ENCODE measurements at regions not wholly inside any gene's neighbourhood (a gene's known extent, or its start where the extent isn't known, plus 50 kb on each side); places are given as distances from the start of the nearest gene placed in this dataset.
"Not testable (repeated sequence)": the region's sequence is repeated elsewhere in the genome, so short reads cannot be mapped to it uniquely, and the experiment has no call there.

- not testable (repeated sequence) for H3K4me1 ChIP-seq (ENCODE audit: control insufficient read depth in 4 of 4, insufficient read depth in 4 of 4, low read length in 3 of 4); H3K36me3 ChIP-seq (ENCODE audit: control insufficient read depth in 4 of 4, insufficient read depth in 3 of 4, low read depth in 1 of 4, low read length in 3 of 4); DNase-seq (ENCODE audit: low spot score); H3K9ac ChIP-seq (ENCODE audit: low read depth in 1 of 2, low read length in 2 of 2); H3K27ac ChIP-seq (ENCODE audit: low read depth in 1 of 2, low read length in 2 of 2); H3K9me3 ChIP-seq (ENCODE audit: control insufficient read depth in 4 of 4, low read length in 3 of 4); H3K27me3 ChIP-seq (ENCODE audit: control insufficient read depth in 4 of 4, insufficient read depth in 4 of 4, low read length in 3 of 4); H3K4me3 ChIP-seq (ENCODE audit: low read depth in 1 of 3, low read length in 3 of 3)
Observed at GRCh38 chr5:35521-35920, 56.4 kb upstream of the PLEKHG4B start.

- not testable (repeated sequence) for H3K4me3 ChIP-seq (ENCODE audit: low read depth in 1 of 3, low read length in 3 of 3); H3K36me3 ChIP-seq (ENCODE audit: control insufficient read depth in 4 of 4, insufficient read depth in 3 of 4, low read depth in 1 of 4, low read length in 3 of 4); H3K27me3 ChIP-seq (ENCODE audit: control insufficient read depth in 4 of 4, insufficient read depth in 4 of 4, low read length in 3 of 4); H3K9me3 ChIP-seq (ENCODE audit: control insufficient read depth in 4 of 4, low read length in 3 of 4); H3K9ac ChIP-seq (ENCODE audit: low read depth in 1 of 2, low read length in 2 of 2); H3K27ac ChIP-seq (ENCODE audit: low read depth in 1 of 2, low read length in 2 of 2); H3K4me1 ChIP-seq (ENCODE audit: control insufficient read depth in 4 of 4, insufficient read depth in 4 of 4, low read length in 3 of 4); DNase-seq (ENCODE audit: low spot score)
- WGBS = 67% methylated on average over 11 of the region's 11 CpGs
Observed at GRCh38 chr5:37207-37606, 54.8 kb upstream of the PLEKHG4B start.

GRCh38 chr5:39979-40583 is 51.9 kb upstream of the PLEKHG4B start:
- H3K27ac ChIP-seq (ENCODE audit: low read depth in 1 of 2, low read length in 2 of 2) = no peak overlapping the region
- no peaks in the 10 kb centered on the region for H3K4me1 ChIP-seq (ENCODE audit: control insufficient read depth in 4 of 4, insufficient read depth in 4 of 4, low read length in 3 of 4)
- H3K36me3 ChIP-seq (ENCODE audit: control insufficient read depth in 4 of 4, insufficient read depth in 3 of 4, low read depth in 1 of 4, low read length in 3 of 4) = no peaks in the 10 kb centered on the region
- H3K27me3 ChIP-seq (ENCODE audit: control insufficient read depth in 4 of 4, insufficient read depth in 4 of 4, low read length in 3 of 4) = no peaks in the 10 kb centered on the region
- H3K4me3 ChIP-seq (ENCODE audit: low read depth in 1 of 3, low read length in 3 of 3) = no peak overlapping the region
- TF ChIP-seq REST (IDR thresholded peaks at IDR 0.05) = no peak
- TF ChIP-seq NR2F2 (IDR thresholded peaks at IDR 0.05) = no peak
- no peak for TF ChIP-seq ATF3 (IDR thresholded peaks at IDR 0.05)
- no peak for TF ChIP-seq EGR1 (IDR thresholded peaks at IDR 0.05; ENCODE audit: low read depth in 2 of 2)
- TF ChIP-seq RAD21 (IDR thresholded peaks at IDR 0.05) = no peak
- H3K9me3 ChIP-seq (ENCODE audit: control insufficient read depth in 4 of 4, low read length in 3 of 4) = no peaks in the 10 kb centered on the region
- DNase-seq (ENCODE audit: low spot score) = no peak
- 68% methylated on average over 13 of the region's 13 CpGs for WGBS
- no peak overlapping the region for H3K9ac ChIP-seq (ENCODE audit: low read depth in 1 of 2, low read length in 2 of 2)

Measured in liver (tissue), 7 donors.